Activated CD4-positive, alpha-beta memory T cell treated with anti-CD3 and anti-CD28 coated beads for 36 hours (primary cell): ENCODE measurements at regions not wholly inside any gene's neighbourhood (a gene's known extent, or its start where the extent isn't known, plus 50 kb on each side); places are given as distances from the start of the nearest gene placed in this dataset.

Experiments used
- CTCF ChIA-PET: fragments of 350-600 bp; sonication (Branson Sonifier 250); formaldehyde crosslinking; loops from one replicate; lab custom pipeline; 2021; ENCODE audit warnings: antibody characterized with exemption, inconsistent platforms; lab: Charles Lee
- POLR2A ChIA-PET: fragments of 350-600 bp; sonication (Branson Sonifier 250); formaldehyde crosslinking; loops from one replicate; lab custom pipeline; 2021; ENCODE audit warnings: antibody characterized with exemption; lab: Charles Lee
- DNase-seq: peaks from one replicate; pipeline ENCODE4 v3.0.0-alpha.2; 2020
- H3K27ac Mint-ChIP-seq: one replicate; pipeline ENCODE4 v1.8.0; 2021; ENCODE audit warnings: mixed read lengths
- H3K27me3 Mint-ChIP-seq: one replicate; pipeline ENCODE4 v1.8.0; 2021; ENCODE audit warnings: mixed read lengths
- H3K36me3 Mint-ChIP-seq: one replicate; pipeline ENCODE4 v1.8.0; 2021; ENCODE audit warnings: mixed read lengths
- H3K4me1 Mint-ChIP-seq: one replicate; pipeline ENCODE4 v1.8.0; 2021; ENCODE audit warnings: low read depth, mixed read lengths
- H3K4me3 Mint-ChIP-seq: one replicate; pipeline ENCODE4 v1.8.0; 2021; ENCODE audit warnings: mild to moderate bottlenecking, mixed read lengths
- H3K9me3 Mint-ChIP-seq: one replicate; pipeline ENCODE4 v1.8.0; 2021; ENCODE audit warnings: mixed read lengths
- intact Hi-C: fragments of 100-400 bp; cut with micrococcal nuclease; formaldehyde crosslinking; loops from one replicate; pipeline ENCODE4 v1.15.1; 2023

DNA sequence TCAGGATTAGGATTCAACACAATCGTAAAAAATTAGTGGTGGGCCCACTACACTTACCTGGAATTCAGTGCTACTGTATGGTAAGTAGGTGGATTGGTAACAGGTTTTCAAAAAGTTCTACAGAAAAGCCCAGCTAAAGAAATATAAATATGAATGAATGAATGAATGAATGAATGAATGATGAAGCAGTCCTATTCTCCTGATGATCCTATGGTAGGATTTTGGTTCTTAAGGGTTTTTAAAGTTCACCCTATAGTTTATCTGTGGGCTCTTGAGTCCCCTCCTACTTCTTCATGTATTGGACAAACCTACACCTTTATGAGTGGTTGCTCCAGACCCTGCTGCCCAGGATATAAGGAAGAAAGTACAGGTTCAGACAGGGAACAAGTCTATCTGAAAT is 89.5 kb upstream of the HEY2 start:
- intact Hi-C loops = no loop called here
- Mint-ChIP-seq H3K4me1 (no peaks in the 10 kb centered on the region), H3K36me3 (no peaks in the 10 kb centered on the region), H3K9me3 (no peaks in the 10 kb centered on the region), H3K27ac (no peak overlapping the region), H3K4me3 (no peak overlapping the region), H3K27me3 (peaks cover 9% of the 10 kb centered on the region)
- ChIA-PET POLR2A (no interaction called here), CTCF (no interaction called here)
- DNase-seq = no peak

DNA sequence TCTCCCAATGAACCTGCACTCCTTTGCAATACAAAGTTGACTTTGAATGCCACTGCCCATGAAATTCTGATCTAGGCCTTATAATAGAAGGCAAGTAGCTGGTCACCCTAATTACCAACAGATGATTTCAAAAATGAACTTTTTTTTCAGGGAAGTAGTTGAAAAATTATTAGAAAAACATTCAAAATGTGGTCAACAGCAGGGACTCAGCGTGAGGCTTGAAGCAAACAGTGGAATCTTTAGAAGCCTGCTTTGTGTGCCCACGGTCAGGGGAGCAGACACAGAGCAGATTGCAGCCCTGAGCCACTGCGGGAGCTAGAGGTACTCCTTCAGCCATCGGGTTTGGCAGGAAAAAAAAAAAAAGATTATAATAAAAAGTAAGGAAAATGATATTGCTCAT is 87.1 kb upstream of the HEY2 start:
- CTCF ChIA-PET = interaction anchor here (0.7 kb wide), 1 partner anchor 78 kb away, joined by 3 read pairs; no protein-coding TSS in a partner anchor

DNA sequence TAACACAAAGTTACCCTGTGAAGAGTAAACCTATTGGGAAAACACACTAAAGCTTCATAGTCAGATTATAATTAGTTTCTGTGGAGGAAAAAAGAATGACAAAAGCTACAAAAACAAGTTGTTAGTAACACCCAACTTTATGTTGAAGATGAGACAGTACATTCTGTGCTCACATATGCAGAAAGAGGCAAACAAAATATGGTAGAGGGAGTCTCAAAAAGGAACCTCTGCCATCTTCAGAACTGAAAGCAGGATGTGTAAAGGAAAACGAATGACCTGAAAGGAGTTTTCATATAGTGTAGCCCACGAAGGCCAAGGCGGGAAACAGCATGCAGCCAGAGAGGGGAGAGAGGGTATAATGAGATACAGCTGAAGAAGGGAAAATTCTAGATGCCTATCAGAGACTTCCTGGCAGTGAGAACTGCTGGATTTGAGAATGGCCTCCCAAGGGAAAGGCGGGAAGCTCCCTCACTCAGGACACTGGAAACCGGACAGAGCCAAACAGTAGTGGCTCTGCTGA is 84.1 kb upstream of the HEY2 start:
- H3K27ac Mint-ChIP-seq = no peak overlapping the region
- no peak overlapping the region for H3K4me3 Mint-ChIP-seq
- POLR2A ChIA-PET = no interaction called here
- peaks cover 15% of the 10 kb centered on the region for H3K27me3 Mint-ChIP-seq
- no peaks in the 10 kb centered on the region for H3K36me3 Mint-ChIP-seq
- H3K9me3 Mint-ChIP-seq = no peaks in the 10 kb centered on the region
- DNase-seq = no peak
- intact Hi-C loops = no loop called here
- CTCF ChIA-PET = no interaction called here
- no peaks in the 10 kb centered on the region for H3K4me1 Mint-ChIP-seq

More for the DNA sequence above, 87.1 kb upstream of the HEY2 start:
- Mint-ChIP-seq H3K4me3 (no peak overlapping the region), H3K4me1 (no peaks in the 10 kb centered on the region), H3K36me3 (no peaks in the 10 kb centered on the region), H3K27me3 (peaks cover 8% of the 10 kb centered on the region), H3K27ac (no peak overlapping the region), H3K9me3 (no peaks in the 10 kb centered on the region)
- POLR2A ChIA-PET = no interaction called here
- intact Hi-C loops = no loop called here
- DNase-seq = no peak

- Mint-ChIP-seq H3K9me3 (no peaks in the 10 kb centered on the region), H3K4me1 (no peaks in the 10 kb centered on the region), H3K27me3 (peaks cover 20% of the 10 kb centered on the region), H3K36me3 (no peaks in the 10 kb centered on the region), H3K27ac (no peak overlapping the region), H3K4me3 (no peak overlapping the region)
- ChIA-PET POLR2A (no interaction called here), CTCF (no interaction called here)
- DNase-seq = no peak
- intact Hi-C loops = no loop called here
These were observed 82.1 kb upstream of the HEY2 start for GRCh38 chr6:125667326-125667725.

DNA sequence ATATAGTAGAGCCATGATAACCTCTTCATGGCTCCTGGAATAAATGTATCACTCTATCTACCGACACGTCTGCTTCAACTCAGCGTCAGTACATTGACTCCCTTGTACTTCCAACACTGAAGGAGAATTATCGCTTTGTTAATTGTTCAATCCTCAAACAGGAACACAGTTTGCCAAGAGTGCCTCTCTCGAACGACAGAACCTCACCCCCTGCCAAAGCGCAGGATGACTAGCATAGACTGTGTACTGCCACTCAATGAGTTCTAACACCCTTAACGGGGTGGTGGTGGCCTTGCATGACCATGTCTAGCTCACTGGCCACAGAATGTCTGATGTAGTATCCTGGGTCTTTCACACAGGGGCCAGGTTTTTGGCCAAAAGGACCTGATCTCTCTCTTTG is 81.4 kb upstream of the HEY2 start:
- intact Hi-C loops = no loop called here
- no peak overlapping the region for H3K4me3 Mint-ChIP-seq
- no peak for DNase-seq
- ChIA-PET CTCF (no interaction called here), POLR2A (no interaction called here)
- H3K9me3 Mint-ChIP-seq = no peaks in the 10 kb centered on the region
- peaks cover 20% of the 10 kb centered on the region for H3K27me3 Mint-ChIP-seq
- no peak overlapping the region for H3K27ac Mint-ChIP-seq
- H3K36me3 Mint-ChIP-seq = no peaks in the 10 kb centered on the region
- no peaks in the 10 kb centered on the region for H3K4me1 Mint-ChIP-seq

GRCh38 chr6:125670568-125670967 is 78.9 kb upstream of the HEY2 start:
- H3K4me1 Mint-ChIP-seq = no peaks in the 10 kb centered on the region
- H3K4me3 Mint-ChIP-seq = no peak overlapping the region
- no peaks in the 10 kb centered on the region for H3K36me3 Mint-ChIP-seq
- DNase-seq = no peak
- ChIA-PET CTCF (no interaction called here), POLR2A (no interaction called here)
- H3K27me3 Mint-ChIP-seq = peaks cover 22% of the 10 kb centered on the region
- no peaks in the 10 kb centered on the region for H3K9me3 Mint-ChIP-seq
- H3K27ac Mint-ChIP-seq = no peak overlapping the region
- intact Hi-C loops = no loop called here

- no peaks in the 10 kb centered on the region for H3K9me3 Mint-ChIP-seq
- H3K4me1 Mint-ChIP-seq = no peaks in the 10 kb centered on the region
- ChIA-PET POLR2A (no interaction called here), CTCF (no interaction called here)
- no peak for DNase-seq
- intact Hi-C loops = no loop called here
- no peak overlapping the region for H3K4me3 Mint-ChIP-seq
- H3K36me3 Mint-ChIP-seq = no peaks in the 10 kb centered on the region
- H3K27ac Mint-ChIP-seq = no peak overlapping the region
- peaks cover 26% of the 10 kb centered on the region for H3K27me3 Mint-ChIP-seq
These were observed 78.1 kb upstream of the HEY2 start for GRCh38 chr6:125671323-125671722.

DNA sequence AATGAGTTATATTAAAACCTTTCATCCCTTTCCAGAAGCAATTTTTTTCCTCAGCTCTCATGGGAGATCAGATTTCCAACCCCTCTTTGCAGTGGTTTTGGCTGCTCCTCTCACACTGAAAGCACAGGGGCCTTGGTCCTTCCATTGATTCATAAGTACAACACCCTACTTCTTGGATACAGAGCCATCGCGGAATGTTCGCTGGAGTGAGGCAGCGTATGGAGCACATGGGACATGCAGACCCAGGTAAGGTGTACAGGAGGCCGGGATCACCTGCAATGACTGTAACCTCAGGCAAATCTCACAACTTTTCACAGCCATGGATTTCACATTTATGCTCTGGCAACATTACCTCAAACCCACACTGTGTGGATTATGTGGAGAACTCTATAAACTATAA is 75.2 kb upstream of the HEY2 start:
- CTCF ChIA-PET = interaction anchor here (0.5 kb wide), 1 partner anchor 785 kb away, joined by 3 read pairs; no protein-coding TSS in a partner anchor
- peaks cover 2% of the 10 kb centered on the region for H3K4me1 Mint-ChIP-seq
- no peak overlapping the region for H3K27ac Mint-ChIP-seq
- POLR2A ChIA-PET = no interaction called here
- H3K36me3 Mint-ChIP-seq = no peaks in the 10 kb centered on the region
- peaks cover 24% of the 10 kb centered on the region for H3K27me3 Mint-ChIP-seq
- no peak overlapping the region for H3K4me3 Mint-ChIP-seq
- no peak for DNase-seq
- intact Hi-C loops = no loop called here
- H3K9me3 Mint-ChIP-seq = no peaks in the 10 kb centered on the region

GRCh38 chr6:125678601-125679000 is 70.8 kb upstream of the HEY2 start:
- ChIA-PET CTCF (no interaction called here), POLR2A (no interaction called here)
- Mint-ChIP-seq H3K4me1 (peaks cover 8% of the 10 kb centered on the region), H3K36me3 (no peaks in the 10 kb centered on the region), H3K4me3 (no peak overlapping the region), H3K9me3 (no peaks in the 10 kb centered on the region), H3K27me3 (peaks cover 22% of the 10 kb centered on the region), H3K27ac (no peak overlapping the region)
- DNase-seq = no peak
- intact Hi-C loops = no loop called here

GRCh38 chr6:125679128-125679527 is 70.3 kb upstream of the HEY2 start:
- no peak overlapping the region for H3K27ac Mint-ChIP-seq
- H3K9me3 Mint-ChIP-seq = no peaks in the 10 kb centered on the region
- POLR2A ChIA-PET = no interaction called here
- H3K4me3 Mint-ChIP-seq = no peak overlapping the region
- peaks cover 22% of the 10 kb centered on the region for H3K27me3 Mint-ChIP-seq
- H3K4me1 Mint-ChIP-seq = peaks cover 8% of the 10 kb centered on the region
- intact Hi-C loops = no loop called here
- H3K36me3 Mint-ChIP-seq = no peaks in the 10 kb centered on the region
- DNase-seq = no peak
- CTCF ChIA-PET = no interaction called here

GRCh38 chr6:125679651-125680050 is 69.8 kb upstream of the HEY2 start:
- ChIA-PET POLR2A (no interaction called here), CTCF (no interaction called here)
- intact Hi-C loops = no loop called here
- Mint-ChIP-seq H3K4me3 (no peak overlapping the region), H3K27me3 (peaks cover 18% of the 10 kb centered on the region), H3K9me3 (no peaks in the 10 kb centered on the region), H3K36me3 (no peaks in the 10 kb centered on the region), H3K27ac (no peak overlapping the region), H3K4me1 (peaks cover 8% of the 10 kb centered on the region)
- no peak for DNase-seq

GRCh38 chr6:125682939-125683338 is 66.5 kb upstream of the HEY2 start:
- intact Hi-C loops = no loop called here
- CTCF ChIA-PET = no interaction called here
- no peak for DNase-seq
- POLR2A ChIA-PET = no interaction called here
- H3K27ac Mint-ChIP-seq = no peak overlapping the region
- H3K4me1 Mint-ChIP-seq = peaks cover 8% of the 10 kb centered on the region
- H3K4me3 Mint-ChIP-seq = no peak overlapping the region
- H3K36me3 Mint-ChIP-seq = no peaks in the 10 kb centered on the region
- H3K9me3 Mint-ChIP-seq = peaks cover 2% of the 10 kb centered on the region
- H3K27me3 Mint-ChIP-seq = peaks cover 20% of the 10 kb centered on the region

GRCh38 chr6:125688138-125688537 is 61.3 kb upstream of the HEY2 start:
- intact Hi-C loops = no loop called here

More at GRCh38 chr6:125688138-125688537, 61.3 kb upstream of the HEY2 start:
- Mint-ChIP-seq H3K9me3 (peaks cover 18% of the 10 kb centered on the region), H3K27ac (no peak overlapping the region), H3K4me1 (no peaks in the 10 kb centered on the region), H3K36me3 (peaks cover 6% of the 10 kb centered on the region), H3K27me3 (peaks cover 36% of the 10 kb centered on the region), H3K4me3 (no peak overlapping the region)
- POLR2A ChIA-PET = no interaction called here
- DNase-seq = no peak
- CTCF ChIA-PET = no interaction called here
